ENCODE measurements at regions not wholly inside any gene's neighbourhood (a gene's known extent, or its start where the extent isn't known, plus 50 kb on each side); places are given as distances from the start of the nearest gene placed in this dataset.

DNA sequence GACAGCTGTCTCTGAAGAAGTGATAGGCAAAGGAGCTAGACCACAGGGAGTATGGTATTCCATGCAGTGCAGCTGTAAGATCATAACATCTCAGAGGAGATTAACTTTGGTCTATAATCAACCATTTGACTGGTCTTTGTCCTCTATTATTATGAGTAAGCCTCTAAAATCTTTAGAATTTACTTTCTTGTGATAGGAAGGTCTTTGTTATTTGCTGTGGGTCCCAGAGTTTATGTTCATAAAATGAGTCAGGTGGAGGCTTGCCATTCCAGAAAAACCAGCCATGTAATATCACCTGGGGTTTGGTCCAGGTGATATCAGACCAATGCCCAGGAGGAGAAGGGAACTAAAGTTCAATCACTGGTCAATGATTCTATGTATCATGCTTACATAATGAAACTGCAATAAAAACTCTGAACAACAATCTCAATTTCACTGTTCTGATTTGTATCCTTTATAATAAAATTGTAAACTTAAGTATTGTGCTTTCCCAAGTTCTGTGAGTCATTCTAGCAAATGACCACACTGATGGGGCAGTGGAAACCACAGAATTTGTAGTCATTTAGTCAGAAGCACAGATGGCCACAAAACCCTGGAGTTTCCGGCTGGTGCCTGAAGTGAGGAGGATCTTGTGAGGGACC lies 239.6 kb upstream of the TRAM1L1 start:
- no peaks in the 10 kb centered on the region for H4K20me1 ChIP-seq (ENCODE audit: insufficient read depth, low read length, poor library complexity, severe bottlenecking)
- H3K9me2 ChIP-seq (replicated peaks; ENCODE audit: low read depth, low read length), result no peaks in the 10 kb centered on the region
- no peaks in the 10 kb centered on the region for H3F3A ChIP-seq (ENCODE audit: low read depth)
- H3K79me2 ChIP-seq (ENCODE audit: insufficient read depth, low read length), result no peaks in the 10 kb centered on the region
- no peaks in the 10 kb centered on the region for H3K36me3 ChIP-seq (ENCODE audit: insufficient read depth, low read length)
- H2AFZ ChIP-seq (ENCODE audit: low read length), result no peak overlapping the region
- H3K4me2 ChIP-seq (ENCODE audit: low read depth, low read length, poor library complexity, severe bottlenecking), result no peak overlapping the region
- H3K9me3 ChIP-seq (ENCODE audit: insufficient read depth, low read depth, low read length), result no peaks in the 10 kb centered on the region
- H3K4me1 ChIP-seq (ENCODE audit: insufficient read depth, low read length, poor library complexity, severe bottlenecking), result no peaks in the 10 kb centered on the region
- H3K4me3 ChIP-seq (ENCODE audit: low read length, poor library complexity, severe bottlenecking), result no peak overlapping the region
- H3K9ac ChIP-seq (ENCODE audit: low read depth, low read length, poor library complexity, severe bottlenecking), result no peak overlapping the region
- TF ChIP-seq EZH2phosphoT487 (IDR thresholded peaks at IDR 0.05; ENCODE audit: borderline replicate concordance), result no peak
- no peak for TF ChIP-seq CTCF (conservative IDR thresholded peaks at IDR 0.05; ENCODE audit: low read length)
- H3K27me3 ChIP-seq (ENCODE audit: insufficient read depth, low read length, poor library complexity, severe bottlenecking), result no peaks in the 10 kb centered on the region

DNA sequence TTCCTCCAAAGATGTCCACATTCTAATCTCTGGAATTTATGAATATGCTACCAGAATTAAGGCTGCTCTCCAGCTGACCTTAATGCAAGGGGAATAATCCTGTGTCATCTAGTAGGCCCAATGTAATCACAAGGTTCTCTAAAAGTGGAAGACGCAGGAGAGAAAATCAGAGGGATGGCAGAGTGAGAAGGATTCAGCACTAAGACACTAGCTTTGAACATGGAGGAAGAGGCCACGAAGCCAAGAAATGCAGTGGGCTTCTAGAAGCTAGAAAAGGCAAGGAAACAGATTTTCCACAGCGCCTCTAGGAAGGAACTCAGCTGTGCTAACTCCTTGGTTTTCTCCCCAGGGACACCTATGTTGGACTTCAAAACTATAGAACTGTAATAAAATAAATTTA lies 240.7 kb upstream of the TRAM1L1 start:
- Histone ChIP-seq H3K4me3 (ENCODE audit: low read length, poor library complexity, severe bottlenecking) (no peak overlapping the region), H3K27me3 (ENCODE audit: insufficient read depth, low read length, poor library complexity, severe bottlenecking) (no peaks in the 10 kb centered on the region), H2AFZ (ENCODE audit: low read length) (no peak overlapping the region), H3K9ac (ENCODE audit: low read depth, low read length, poor library complexity, severe bottlenecking) (no peak overlapping the region), H3K36me3 (ENCODE audit: insufficient read depth, low read length) (no peaks in the 10 kb centered on the region), H3K4me2 (ENCODE audit: low read depth, low read length, poor library complexity, severe bottlenecking) (no peak overlapping the region), H3F3A (ENCODE audit: low read depth) (no peaks in the 10 kb centered on the region), H3K9me3 (ENCODE audit: insufficient read depth, low read depth, low read length) (no peaks in the 10 kb centered on the region), H3K4me1 (ENCODE audit: insufficient read depth, low read length, poor library complexity, severe bottlenecking) (no peaks in the 10 kb centered on the region), H3K9me2 (replicated peaks; ENCODE audit: low read depth, low read length) (no peaks in the 10 kb centered on the region), H3K79me2 (ENCODE audit: insufficient read depth, low read length) (no peaks in the 10 kb centered on the region), H4K20me1 (ENCODE audit: insufficient read depth, low read length, poor library complexity, severe bottlenecking) (no peaks in the 10 kb centered on the region)
- TF ChIP-seq EZH2phosphoT487 (IDR thresholded peaks at IDR 0.05; ENCODE audit: borderline replicate concordance) (no peak), CTCF (conservative IDR thresholded peaks at IDR 0.05; ENCODE audit: low read length) (no peak)

DNA sequence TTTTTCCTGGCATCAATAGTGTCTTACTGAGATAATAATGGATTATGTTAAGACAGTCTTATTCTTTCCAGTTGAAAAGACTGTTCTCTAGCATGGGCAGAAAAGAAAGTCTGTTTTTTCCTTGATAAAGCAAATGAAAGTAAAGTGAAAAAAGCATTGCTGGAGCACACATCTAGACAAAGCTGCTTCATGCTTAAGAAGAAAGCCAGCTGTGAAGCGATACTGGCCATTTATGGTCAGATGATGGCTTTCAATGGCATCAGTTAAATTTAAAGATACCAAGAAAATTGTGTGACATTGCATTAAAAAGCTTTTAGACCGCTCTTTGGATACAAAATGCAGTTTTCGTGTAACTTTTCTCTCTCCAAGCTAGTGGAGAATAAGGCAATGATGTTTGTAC lies 242.1 kb upstream of the TRAM1L1 start:
- no peak overlapping the region for H2AFZ ChIP-seq (ENCODE audit: low read length)
- no peak overlapping the region for H3K4me2 ChIP-seq (ENCODE audit: low read depth, low read length, poor library complexity, severe bottlenecking)
- H3K9me2 ChIP-seq (replicated peaks; ENCODE audit: low read depth, low read length), result no peaks in the 10 kb centered on the region
- H3K27me3 ChIP-seq (ENCODE audit: insufficient read depth, low read length, poor library complexity, severe bottlenecking), result no peaks in the 10 kb centered on the region
- no peaks in the 10 kb centered on the region for H3F3A ChIP-seq (ENCODE audit: low read depth)
- no peaks in the 10 kb centered on the region for H4K20me1 ChIP-seq (ENCODE audit: insufficient read depth, low read length, poor library complexity, severe bottlenecking)
- H3K79me2 ChIP-seq (ENCODE audit: insufficient read depth, low read length), result no peaks in the 10 kb centered on the region
- H3K4me1 ChIP-seq (ENCODE audit: insufficient read depth, low read length, poor library complexity, severe bottlenecking), result no peaks in the 10 kb centered on the region
- H3K36me3 ChIP-seq (ENCODE audit: insufficient read depth, low read length), result no peaks in the 10 kb centered on the region
- no peaks in the 10 kb centered on the region for H3K9me3 ChIP-seq (ENCODE audit: insufficient read depth, low read depth, low read length)
- H3K9ac ChIP-seq (ENCODE audit: low read depth, low read length, poor library complexity, severe bottlenecking), result no peak overlapping the region
- TF ChIP-seq EZH2phosphoT487 (IDR thresholded peaks at IDR 0.05; ENCODE audit: borderline replicate concordance) (no peak), CTCF (conservative IDR thresholded peaks at IDR 0.05; ENCODE audit: low read length) (no peak)
- no peak overlapping the region for H3K4me3 ChIP-seq (ENCODE audit: low read length, poor library complexity, severe bottlenecking)
